HEK293 (cell line): ENCODE measurements at regions not wholly inside any gene's neighbourhood (a gene's known extent, or its start where the extent isn't known, plus 50 kb on each side); places are given as distances from the start of the nearest gene placed in this dataset.

Experiments
- CTCF ChIA-PET: fragments of 350-600 bp; formaldehyde crosslinking; extraction: SDS; loops from one replicate; lab custom pipeline; 2021; ENCODE audit warnings: antibody characterized with exemption; lab: Yijun Ruan, JAX
- POLR2A ChIA-PET: fragments of 300-600 bp; formaldehyde crosslinking; extraction: SDS; loops from one replicate; lab custom pipeline; 2020; ENCODE audit warnings: antibody characterized with exemption, inconsistent platforms; lab: Yijun Ruan, JAX
- H3K27ac ChIP-seq: fragments of 200-500 bp; sonication (Bioruptor generic); 2 replicates; pipeline ENCODE4 v1.5.1; 2014; ENCODE audit warnings: low read depth, low read length, control low read depth, inconsistent platforms; ENCODE audit errors: extremely low read depth
- H3K36me3 ChIP-seq, 2 experiments: fragments of 200-500 bp in 1 of 2; sonication (Bioruptor generic) in 1 of 2; 1 replicate in 1 of 2; 2 replicates in 1 of 2; pipeline ENCODE4 v1.5.1; 2014 to 2017; ENCODE audit warnings: inconsistent platforms in 2 of 2, low read length in 2 of 2; ENCODE audit not compliant: control insufficient read depth in 2 of 2, insufficient read depth in 1 of 2
- H3K4me1 ChIP-seq: fragments of 200-500 bp; sonication (Bioruptor generic); 2 replicates; pipeline ENCODE4 v1.5.1; 2014; ENCODE audit warnings: mild to moderate bottlenecking, low read length, inconsistent platforms; ENCODE audit not compliant: control insufficient read depth, insufficient read depth
- H3K4me3 ChIP-seq: 2 replicates; pipeline ENCODE4 v1.5.1; 2011; ENCODE audit warnings: low read depth, mild to moderate bottlenecking, control low read depth, low read length, moderate library complexity
- H3K9me3 ChIP-seq: fragments of 200-500 bp; sonication (Bioruptor generic); 2 replicates; pipeline ENCODE4 v1.5.1; 2014; ENCODE audit warnings: low read depth, low read length, inconsistent platforms; ENCODE audit not compliant: control insufficient read depth, insufficient read depth
- HOXC10 ChIP-seq: sonication (generic); formaldehyde crosslinking; IDR thresholded peaks from 2 replicates; pipeline ENCODE4 v1.8.1; 2023; ENCODE audit warnings: mild to moderate bottlenecking, missing genetic modification reagents
- INSM2 ChIP-seq: fragments of 450-650 bp; formaldehyde crosslinking; IDR thresholded peaks from 2 replicates; pipeline ENCODE4 v1.5.1; 2016; ENCODE audit warnings: missing biosample characterization, missing genetic modification characterization
- KLF7 ChIP-seq: fragments of 450-650 bp; formaldehyde crosslinking; IDR thresholded peaks from 2 replicates; pipeline ENCODE4 v1.5.1; 2016; ENCODE audit warnings: missing biosample characterization, missing genetic modification characterization, borderline replicate concordance
- PATZ1 ChIP-seq: fragments of 450-650 bp; formaldehyde crosslinking; IDR thresholded peaks from 2 replicates; pipeline ENCODE4 v1.5.1; 2016; ENCODE audit warnings: missing biosample characterization, missing genetic modification characterization
- PRDM1 ChIP-seq: fragments of 450-650 bp; formaldehyde crosslinking; IDR thresholded peaks from 2 replicates; pipeline ENCODE4; 2016; ENCODE audit warnings: missing biosample characterization, missing genetic modification characterization
- REST ChIP-seq: fragments of 450-650 bp; formaldehyde crosslinking; IDR thresholded peaks from 2 replicates; pipeline ENCODE4 v1.5.1; 2016; ENCODE audit warnings: missing biosample characterization, missing genetic modification characterization
- SETDB1 ChIP-seq: IDR thresholded peaks from one replicate; pipeline ENCODE4 v1.6.1; 2017; ENCODE audit warnings: mild to moderate bottlenecking, low read length, moderate library complexity, mixed read lengths; ENCODE audit not compliant: insufficient read length
- YY2 ChIP-seq: fragments of 450-650 bp; formaldehyde crosslinking; IDR thresholded peaks from 2 replicates; pipeline ENCODE4 v1.5.1; 2016; ENCODE audit warnings: missing biosample characterization, missing genetic modification characterization
- ZBTB26 ChIP-seq: fragments of 450-650 bp; formaldehyde crosslinking; optimal IDR thresholded peaks from 2 replicates; pipeline ENCODE3; 2016; ENCODE audit warnings: missing biosample characterization, mild to moderate bottlenecking, missing genetic modification characterization
- ZBTB44 ChIP-seq: fragments of 450-650 bp; IDR thresholded peaks from 2 replicates; pipeline ENCODE4 v1.5.1; 2018; ENCODE audit warnings: missing biosample characterization, mild to moderate bottlenecking, missing genetic modification characterization
- ZBTB48 ChIP-seq: fragments of 450-650 bp; formaldehyde crosslinking; IDR thresholded peaks from 2 replicates; pipeline ENCODE4 v1.5.1; 2016; ENCODE audit warnings: missing biosample characterization, missing genetic modification characterization
- ZNF132 ChIP-seq: fragments of 450-650 bp; formaldehyde crosslinking; IDR thresholded peaks from 2 replicates; pipeline ENCODE4 v1.5.1; 2017; ENCODE audit warnings: missing biosample characterization, missing genetic modification characterization, borderline replicate concordance
- ZNF140 ChIP-seq: fragments of 450-650 bp; formaldehyde crosslinking; IDR thresholded peaks from 2 replicates; pipeline ENCODE4 v1.5.1; 2016; ENCODE audit warnings: missing biosample characterization, missing genetic modification characterization
- ZNF23 ChIP-seq: fragments of 450-650 bp; formaldehyde crosslinking; IDR thresholded peaks from 2 replicates; pipeline ENCODE4 v1.5.1; 2016; ENCODE audit warnings: missing biosample characterization, missing genetic modification characterization, borderline replicate concordance
- ZNF311 ChIP-seq: fragments of 450-650 bp; formaldehyde crosslinking; IDR thresholded peaks from 2 replicates; pipeline ENCODE4 v1.5.1; 2017; ENCODE audit warnings: missing biosample characterization, missing genetic modification characterization, borderline replicate concordance
- ZNF335 ChIP-seq: fragments of 450-650 bp; formaldehyde crosslinking; conservative IDR thresholded peaks from 2 replicates; pipeline ENCODE4 v1.5.1; 2016; ENCODE audit warnings: missing biosample characterization, missing genetic modification characterization
- ZNF404 ChIP-seq: fragments of 450-650 bp; formaldehyde crosslinking; IDR thresholded peaks from 2 replicates; pipeline ENCODE4 v1.5.1; 2017; ENCODE audit warnings: missing biosample characterization, missing genetic modification characterization
- ZNF416 ChIP-seq: fragments of 450-650 bp; formaldehyde crosslinking; IDR thresholded peaks from 2 replicates; pipeline ENCODE4 v1.5.1; 2016; ENCODE audit warnings: missing biosample characterization, missing genetic modification characterization
- ZNF426 ChIP-seq: fragments of 450-650 bp; formaldehyde crosslinking; IDR thresholded peaks from 2 replicates; pipeline ENCODE4 v1.5.1; 2017; ENCODE audit warnings: missing biosample characterization, missing genetic modification characterization, mild to moderate bottlenecking, inconsistent platforms, moderate library complexity
- ZNF521 ChIP-seq: fragments of 450-650 bp; formaldehyde crosslinking; IDR thresholded peaks from 2 replicates; pipeline ENCODE4 v1.5.1; 2017; ENCODE audit warnings: missing biosample characterization, mild to moderate bottlenecking, missing genetic modification characterization
- ZNF530 ChIP-seq: fragments of 450-650 bp; formaldehyde crosslinking; IDR thresholded peaks from 2 replicates; pipeline ENCODE4 v1.5.1; 2016; ENCODE audit warnings: low read depth, missing biosample characterization, missing genetic modification characterization
- ZNF600 ChIP-seq: fragments of 450-650 bp; formaldehyde crosslinking; IDR thresholded peaks from 2 replicates; pipeline ENCODE4 v1.5.1; 2016; ENCODE audit warnings: missing biosample characterization, missing genetic modification characterization
- ZNF692 ChIP-seq: fragments of 450-650 bp; formaldehyde crosslinking; IDR thresholded peaks from 2 replicates; pipeline ENCODE4 v1.5.1; 2016; ENCODE audit warnings: missing biosample characterization, missing genetic modification characterization
- ZNF707 ChIP-seq: fragments of 450-650 bp; formaldehyde crosslinking; IDR thresholded peaks from 2 replicates; pipeline ENCODE4 v1.5.1; 2016; ENCODE audit warnings: missing biosample characterization, missing genetic modification characterization
- ZSCAN4 ChIP-seq: fragments of 450-650 bp; formaldehyde crosslinking; IDR thresholded peaks from 2 replicates; pipeline ENCODE4 v1.5.1; 2017; ENCODE audit warnings: missing biosample characterization, missing genetic modification characterization

- ChIA-PET POLR2A (interaction anchor here (1.4 kb wide), 1 partner anchor 91 kb away, joined by 5 read pairs; no protein-coding TSS in a partner anchor), CTCF (interaction anchor here (0.6 to 0.9 kb wide), 2 partner anchors 38 to 86 kb away, joined by 3 read pairs; no protein-coding TSS in a partner anchor)
- H3K27ac ChIP-seq: peak overlapping the region; percentile 82
- no peaks in the 10 kb centered on the region for H3K36me3 ChIP-seq
- peak overlapping the region; percentile 0; the same call in 1 of the 2 replicates for H3K4me3 ChIP-seq
- peaks cover 22% of the 10 kb centered on the region for H3K4me1 ChIP-seq
- no peaks in the 10 kb centered on the region for H3K9me3 ChIP-seq
- TF ChIP-seq PATZ1 (no peak), ZBTB44 (tag by site-specific recombination) (no peak; the same call in 1 of the 2 replicates), ZBTB26 (no peak), HOXC10 (CRISPR knock-in tag) (no peak), PRDM1 (tag by site-specific recombination) (peak; percentile 72), ZBTB48 (no peak), ZNF600 (no peak), ZNF707 (tag by site-specific recombination) (no peak), ZNF426 (tag by site-specific recombination) (peak; percentile 8; the same call in 1 of the 2 replicates), ZSCAN4 (tag by site-specific recombination) (no peak), SETDB1 (no peak), REST (tag by site-specific recombination) (0 out of 2 replicates have a peak, but pooled peaks have one; percentile 19), ZNF132 (no peak), ZNF23 (no peak), ZNF140 (tag by site-specific recombination) (no peak), ZNF530 (tag by site-specific recombination) (no peak), KLF7 (tag by site-specific recombination) (no peak), ZNF311 (tag by site-specific recombination) (no peak), ZNF521 (tag by site-specific recombination) (no peak), ZNF335 (tag by site-specific recombination) (peak; percentile 14), ZNF404 (tag by site-specific recombination) (no peak), ZNF692 (no peak), INSM2 (tag by site-specific recombination) (peak; percentile 52; the same call in 1 of the 2 replicates), YY2 (no peak), ZNF416 (no peak)
Measured at GRCh38 chr20:53829255-53829723, 235.7 kb upstream of the ZNF217 start.
